ENCODE measurements at regions not wholly inside any gene's neighbourhood (a gene's known extent, or its start where the extent isn't known, plus 50 kb on each side); places are given as distances from the start of the nearest gene placed in this dataset.

DNA sequence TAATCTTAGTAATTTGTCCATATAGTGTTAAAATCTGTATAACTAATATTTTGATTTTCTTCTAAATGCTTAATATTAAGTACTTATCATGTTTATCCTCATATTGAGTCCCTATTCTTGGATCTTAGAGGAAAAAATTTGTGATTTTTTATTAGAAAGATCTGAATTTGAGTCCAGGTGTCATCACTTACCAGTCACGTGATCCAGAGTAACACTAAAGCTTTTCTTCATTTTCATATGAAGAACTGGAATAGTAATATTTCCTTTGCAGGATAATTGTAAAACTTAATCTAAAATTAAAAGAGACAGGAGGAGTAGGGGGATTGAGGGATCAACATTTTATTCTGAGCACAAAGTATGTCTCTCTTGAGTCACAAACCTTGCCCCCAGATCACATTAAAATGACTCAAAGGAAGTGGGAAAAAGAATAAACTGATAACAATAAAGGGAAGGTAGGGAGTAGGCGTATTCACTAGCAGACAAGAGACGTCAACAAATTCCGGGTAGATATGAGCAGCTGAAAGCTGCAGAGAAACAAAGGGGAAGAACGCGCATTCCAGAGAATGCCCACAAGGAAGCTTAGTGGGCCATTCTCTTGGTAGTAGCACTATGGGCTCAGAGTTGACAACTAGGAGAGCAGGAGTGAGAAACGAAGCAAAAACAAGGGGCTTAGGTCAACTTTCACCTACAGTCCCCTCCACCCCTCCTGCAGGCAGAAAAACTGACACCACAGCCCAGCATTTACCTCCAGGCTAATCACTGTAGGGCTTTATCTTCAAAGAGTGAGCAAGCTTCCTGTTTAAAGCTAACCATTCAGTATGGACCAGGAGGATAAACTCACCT is 123.1 kb downstream of the SPRY2 start:
- intact Hi-C loops (cut with DNase I; ENCODE audit: low total_unique reads) = no loop called here
- Histone ChIP-seq H3K9me3 (peaks cover 0 to 3% of the 10 kb centered on the region in 2 donors), H3K4me3 (no peak overlapping the region), H3K4me1 (no peaks in the 10 kb centered on the region), H3K36me3 (no peaks in the 10 kb centered on the region), H3K27me3 (no peaks in the 10 kb centered on the region), H3K27ac (no peak overlapping the region)
- DNase-seq (ENCODE audit: low spot score in 2 of 2) = no peak
- TF ChIP-seq CTCF (IDR thresholded peaks at IDR 0.05) (no peak), POLR2AphosphoS5 (IDR thresholded peaks at IDR 0.05) (no peak), POLR2A (IDR thresholded peaks at IDR 0.05) (no peak)

DNA sequence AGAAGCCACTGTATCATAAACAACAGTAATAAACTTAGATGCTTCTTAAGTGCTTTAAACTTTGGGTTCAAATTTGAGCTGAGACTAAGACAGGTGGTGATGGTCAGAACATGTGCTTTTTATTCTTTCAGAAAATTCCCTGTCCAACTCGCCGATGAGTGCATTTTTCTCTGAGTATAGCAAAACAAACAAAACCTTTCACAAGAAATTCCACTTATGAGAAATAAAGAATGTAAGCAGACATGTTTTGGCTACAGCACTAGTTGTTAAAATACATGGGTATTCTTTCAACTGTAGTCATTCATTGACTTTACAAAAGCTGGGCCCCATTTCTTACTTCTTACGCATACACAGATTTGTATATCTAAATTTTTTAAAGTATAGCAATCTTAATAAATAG is 125.6 kb downstream of the SPRY2 start:
- DNase-seq (ENCODE audit: low spot score in 2 of 2) = no peak
- no peak overlapping the region for H3K4me3 ChIP-seq
- H3K27ac ChIP-seq = no peak overlapping the region
- H3K27me3 ChIP-seq = no peaks in the 10 kb centered on the region
- H3K9me3 ChIP-seq = no peaks in the 10 kb centered on the region
- TF ChIP-seq POLR2A (IDR thresholded peaks at IDR 0.05) (no peak), CTCF (IDR thresholded peaks at IDR 0.05) (no peak), POLR2AphosphoS5 (IDR thresholded peaks at IDR 0.05) (no peak)
- no peaks in the 10 kb centered on the region for H3K36me3 ChIP-seq
- intact Hi-C loops (cut with DNase I; ENCODE audit: low total_unique reads) = no loop called here
- H3K4me1 ChIP-seq = no peaks in the 10 kb centered on the region

DNA sequence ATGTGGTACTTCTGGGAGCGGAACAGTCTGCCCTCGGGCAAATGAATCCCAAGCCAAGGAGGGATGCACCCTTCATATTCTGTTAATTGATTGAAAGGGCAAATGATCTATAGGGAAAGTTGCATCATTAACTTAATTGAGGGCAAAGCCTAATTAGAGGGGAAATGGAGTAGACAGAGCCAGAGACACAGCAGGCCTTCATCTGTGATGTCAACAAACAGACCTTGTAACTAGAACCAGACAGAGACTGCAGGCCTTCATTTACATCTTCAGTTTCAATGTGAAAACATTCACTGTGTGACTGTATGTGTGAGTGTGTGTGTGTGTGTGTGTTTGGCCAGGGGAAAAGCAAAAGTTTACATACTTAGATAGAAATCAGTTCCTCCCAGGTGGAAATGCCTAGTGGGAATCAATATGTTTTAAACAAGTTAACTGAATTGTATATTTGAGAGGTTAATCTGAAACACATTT is 126.4 kb downstream of the SPRY2 start:
- no peaks in the 10 kb centered on the region for H3K4me1 ChIP-seq
- no peak overlapping the region for H3K4me3 ChIP-seq
- no peaks in the 10 kb centered on the region for H3K27me3 ChIP-seq
- intact Hi-C loops (cut with DNase I; ENCODE audit: low total_unique reads) = no loop called here
- no peaks in the 10 kb centered on the region for H3K36me3 ChIP-seq
- no peaks in the 10 kb centered on the region for H3K9me3 ChIP-seq
- H3K27ac ChIP-seq = peak overlapping the region in 1 of 2 donors; percentile 16
- TF ChIP-seq POLR2A (IDR thresholded peaks at IDR 0.05) (no peak), CTCF (IDR thresholded peaks at IDR 0.05) (no peak), POLR2AphosphoS5 (IDR thresholded peaks at IDR 0.05) (no peak)
- DNase-seq (ENCODE audit: low spot score in 2 of 2) = no peak

GRCh38 chr13:80214050-80214449 is 126.9 kb downstream of the SPRY2 start:
- H3K4me3 ChIP-seq = no peak overlapping the region
- no peaks in the 10 kb centered on the region for H3K36me3 ChIP-seq
- DNase-seq (ENCODE audit: low spot score in 2 of 2) = no peak
- H3K27me3 ChIP-seq = no peaks in the 10 kb centered on the region
- intact Hi-C loops (cut with DNase I; ENCODE audit: low total_unique reads) = no loop called here
- no peaks in the 10 kb centered on the region for H3K4me1 ChIP-seq
- TF ChIP-seq POLR2A (IDR thresholded peaks at IDR 0.05) = no peak
- TF ChIP-seq CTCF (IDR thresholded peaks at IDR 0.05) = no peak
- TF ChIP-seq POLR2AphosphoS5 (IDR thresholded peaks at IDR 0.05) = no peak
- no peaks in the 10 kb centered on the region for H3K9me3 ChIP-seq
- H3K27ac ChIP-seq = no peak overlapping the region

GRCh38 chr13:80213201-80213600 is 127.7 kb downstream of the SPRY2 start:
- no peak for DNase-seq (ENCODE audit: low spot score in 2 of 2)
- no peaks in the 10 kb centered on the region for H3K4me1 ChIP-seq
- H3K27me3 ChIP-seq = no peaks in the 10 kb centered on the region
- no peak for TF ChIP-seq POLR2AphosphoS5 (IDR thresholded peaks at IDR 0.05)
- no peak for TF ChIP-seq CTCF (IDR thresholded peaks at IDR 0.05)
- TF ChIP-seq POLR2A (IDR thresholded peaks at IDR 0.05) = no peak
- H3K4me3 ChIP-seq = no peak overlapping the region
- no peak overlapping the region for H3K27ac ChIP-seq
- intact Hi-C loops (cut with DNase I; ENCODE audit: low total_unique reads) = no loop called here
- H3K36me3 ChIP-seq = no peaks in the 10 kb centered on the region
- no peaks in the 10 kb centered on the region for H3K9me3 ChIP-seq

Measured in breast epithelium (tissue), 4 donors.